IMR-90 (cell line): ENCODE measurements at regions not wholly inside any gene's neighbourhood (a gene's known extent, or its start where the extent isn't known, plus 50 kb on each side); places are given as distances from the start of the nearest gene placed in this dataset.

Experiments used
- ATAC-seq: fragments of 200-7000 bp; cut with Tn5 transposase; 2 replicates; pipeline ENCODE4 v1.9.1; 2020; ENCODE audit warnings: low read depth, mild to moderate bottlenecking, moderate library complexity
- BruUV-seq: library from RNA; stranded (reverse); fragments of 400-500 nt; replicated peaks from 2 replicates; lab custom pipeline; 2021; lab: Mats Ljungman, UMichigan
- CTCF ChIA-PET: fragments of 300-600 bp; formaldehyde crosslinking; extraction: SDS; loops from one replicate; lab custom pipeline; 2021; ENCODE audit warnings: antibody characterized with exemption; lab: Yijun Ruan, JAX
- POLR2A ChIA-PET: fragments of 300-600 bp; sonication (Branson Sonifier 250); formaldehyde crosslinking; loops from one replicate; lab custom pipeline; 2022; ENCODE audit warnings: antibody characterized with exemption; ENCODE audit not compliant: unreplicated experiment; lab: Charles Lee
- DNase-seq: peaks from one replicate; pipeline ENCODE4 v3.0.0; 2013
- H2AFZ ChIP-seq: replicated peaks from 2 replicates; pipeline ENCODE3; 2013; ENCODE audit warnings: low read length, mild to moderate bottlenecking; ENCODE audit not compliant: poor library complexity
- H2AK5ac ChIP-seq: 2 replicates; pipeline ENCODE4 v1.6.1; 2013; ENCODE audit warnings: low read depth, low read length, inconsistent platforms
- H2AK9ac ChIP-seq: replicated peaks from 2 replicates; pipeline ENCODE3; 2013; ENCODE audit warnings: mild to moderate bottlenecking, low read depth, low read length, moderate library complexity; ENCODE audit not compliant: poor library complexity
- H2BK120ac ChIP-seq: 2 replicates; pipeline ENCODE4 v1.6.1; 2013; ENCODE audit warnings: low read depth, low read length, inconsistent platforms
- H2BK15ac ChIP-seq: 3 replicates; pipeline ENCODE4 v1.6.1; 2013; ENCODE audit warnings: low read depth, low read length, inconsistent platforms
- H2BK20ac ChIP-seq: 2 replicates; pipeline ENCODE4 v1.6.1; 2013; ENCODE audit warnings: low read depth, mild to moderate bottlenecking, inconsistent platforms, low read length, moderate library complexity
- H2BK5ac ChIP-seq: 2 replicates; pipeline ENCODE4 v1.6.1; 2013; ENCODE audit warnings: mild to moderate bottlenecking, low read depth, low read length, inconsistent platforms; ENCODE audit not compliant: poor library complexity, severe bottlenecking
- H3K14ac ChIP-seq: replicated peaks from 2 replicates; pipeline ENCODE4 v1.6.1; 2013; ENCODE audit warnings: low read depth, low read length, inconsistent platforms
- H3K18ac ChIP-seq: 2 replicates; pipeline ENCODE4 v1.6.1; 2013; ENCODE audit warnings: low read depth, low read length, control low read depth
- H3K23ac ChIP-seq: 2 replicates; pipeline ENCODE4 v1.6.1; 2013; ENCODE audit warnings: low read depth, low read length, inconsistent platforms
- H3K27ac ChIP-seq: 2 replicates; pipeline ENCODE4 v1.5.1; 2013; ENCODE audit warnings: mild to moderate bottlenecking, control low read depth, low read length; ENCODE audit not compliant: insufficient read depth
- H3K27me3 ChIP-seq: 2 replicates; pipeline ENCODE4 v1.6.1; 2013; ENCODE audit warnings: low read length; ENCODE audit not compliant: control insufficient read depth, insufficient read depth
- H3K36me3 ChIP-seq: 2 replicates; pipeline ENCODE4 v1.6.1; 2013; ENCODE audit warnings: low read length, mixed read lengths; ENCODE audit not compliant: control insufficient read depth, insufficient read depth
- H3K4ac ChIP-seq: 2 replicates; pipeline ENCODE4 v1.6.1; 2013; ENCODE audit warnings: low read depth, low read length, inconsistent platforms
- H3K4me1 ChIP-seq: 2 replicates; pipeline ENCODE4 v1.6.1; 2013; ENCODE audit warnings: low read length, mixed read lengths; ENCODE audit not compliant: control insufficient read depth, insufficient read depth
- H3K4me2 ChIP-seq: 2 replicates; pipeline ENCODE4 v1.6.1; 2013; ENCODE audit warnings: low read depth, mild to moderate bottlenecking, control low read depth, low read length, moderate library complexity
- H3K4me3 ChIP-seq: 2 replicates; pipeline ENCODE4 v1.5.1; 2013; ENCODE audit warnings: low read depth, mild to moderate bottlenecking, control low read depth, low read length, moderate library complexity; ENCODE audit not compliant: insufficient read depth
- H3K56ac ChIP-seq: 2 replicates; pipeline ENCODE4 v1.6.1; 2013; ENCODE audit warnings: low read length, inconsistent platforms; ENCODE audit not compliant: insufficient read depth; ENCODE audit errors: extremely low read depth
- H3K79me1 ChIP-seq, 2 experiments: 2 replicates each; pipeline ENCODE4 v1.6.1; 2013; ENCODE audit warnings: low read length in 2 of 2, inconsistent platforms in 1 of 2, low read depth in 1 of 2
- H3K9ac ChIP-seq: 2 replicates; pipeline ENCODE4 v1.6.1; 2013; ENCODE audit warnings: low read depth, low read length, control low read depth
- H3K9me1 ChIP-seq: 2 replicates; pipeline ENCODE4 v1.6.1; 2013; ENCODE audit warnings: low read length, inconsistent platforms; ENCODE audit not compliant: insufficient read depth
- H3K9me3 ChIP-seq: 2 replicates; pipeline ENCODE4 v1.6.1; 2013; ENCODE audit warnings: low read length; ENCODE audit not compliant: control insufficient read depth, insufficient read depth
- H4K20me1 ChIP-seq: 2 replicates; pipeline ENCODE4 v1.6.1; 2013; ENCODE audit warnings: low read length, inconsistent platforms; ENCODE audit not compliant: insufficient read depth
- H4K5ac ChIP-seq: 2 replicates; pipeline ENCODE4 v1.6.1; 2013; ENCODE audit warnings: mild to moderate bottlenecking, low read depth, low read length, control low read depth
- H4K8ac ChIP-seq, 2 experiments: 2 replicates each; pipeline ENCODE4 v1.6.1; 2013; ENCODE audit warnings: low read depth in 2 of 2, low read length in 2 of 2, control low read depth in 1 of 2, inconsistent platforms in 1 of 2
- H4K91ac ChIP-seq: 2 replicates; pipeline ENCODE4 v1.6.1; 2013; ENCODE audit warnings: low read depth, low read length, inconsistent platforms; ENCODE audit not compliant: insufficient read depth
- BHLHE40 ChIP-seq: fragments of 150-350 bp; IDR thresholded peaks from 2 replicates; pipeline ENCODE4 v1.6.1; 2016; ENCODE audit warnings: mild to moderate bottlenecking, low read depth, low read length
- CEBPB ChIP-seq: IDR thresholded peaks from 2 replicates; pipeline ENCODE4 v1.6.1; 2012; ENCODE audit warnings: low read depth, low read length, improper control_type of control experiment
- CHD1 ChIP-seq: IDR thresholded peaks from 2 replicates; pipeline ENCODE4 v1.6.1; 2012; ENCODE audit warnings: low read depth, low read length, improper control_type of control experiment
- FOS ChIP-seq: fragments of 150-350 bp; IDR thresholded peaks from 2 replicates; pipeline ENCODE4 v1.6.1; 2016; ENCODE audit warnings: low read depth, low read length
- MAFK ChIP-seq: IDR thresholded peaks from 2 replicates; pipeline ENCODE4 v1.6.1; 2012; ENCODE audit warnings: low read depth, low read length, improper control_type of control experiment
- MAZ ChIP-seq: IDR thresholded peaks from 2 replicates; pipeline ENCODE4 v1.6.1; 2012; ENCODE audit warnings: low read depth, mild to moderate bottlenecking, low read length, improper control_type of control experiment, moderate library complexity, borderline replicate concordance
- MXI1 ChIP-seq: IDR thresholded peaks from 2 replicates; pipeline ENCODE4 v1.6.1; 2012; ENCODE audit warnings: low read depth, mild to moderate bottlenecking, low read length, moderate library complexity, borderline replicate concordance
- NFE2L2 ChIP-seq: fragments of 150-350 bp; IDR thresholded peaks from 2 replicates; pipeline ENCODE4 v1.6.1; 2016; ENCODE audit warnings: low read depth, mild to moderate bottlenecking, low read length
- POLR2A ChIP-seq: IDR thresholded peaks from 2 replicates; pipeline ENCODE4 v1.6.1; 2012; ENCODE audit warnings: mild to moderate bottlenecking, low read depth, low read length
- RAD21 ChIP-seq: IDR thresholded peaks from 2 replicates; pipeline ENCODE4 v1.6.1; 2012; ENCODE audit warnings: low read length, improper control_type of control experiment
- RCOR1 ChIP-seq: IDR thresholded peaks from 2 replicates; pipeline ENCODE4 v1.6.1; 2012; ENCODE audit warnings: mild to moderate bottlenecking, low read length, improper control_type of control experiment; ENCODE audit not compliant: insufficient replicate concordance
- RFX5 ChIP-seq: IDR thresholded peaks from 2 replicates; pipeline ENCODE4 v1.8.0; 2012; ENCODE audit warnings: low read depth, mild to moderate bottlenecking, low read length, moderate library complexity
- SMC3 ChIP-seq: fragments of 150-350 bp; IDR thresholded peaks from 2 replicates; pipeline ENCODE4 v1.6.1; 2016; ENCODE audit warnings: low read depth, mild to moderate bottlenecking, antibody characterized with exemption, low read length, moderate library complexity
- WGBS, 2 experiments: methylation state at CpG; one replicate each; pipeline versions ENCODE4 v1.1.5 to v1.1.7; 2013; ENCODE audit warnings: missing lambda C conversion rate in 2 of 2; ENCODE audit not compliant: insufficient read length in 1 of 2; ENCODE audit errors: extremely low coverage in 2 of 2; 5-methylcytosine and 5-hydroxymethylcytosine counted together
- dilution Hi-C: fragments of 300-500 bp; cut with HindIII; formaldehyde crosslinking; loops from one replicate; pipeline ENCODE4 v1.14.3; 2018; ENCODE audit warnings: low sequenced_read_pairs; ENCODE audit not compliant: unreplicated experiment
- in situ Hi-C: fragments of 300-500 bp; cut with MboI; formaldehyde crosslinking; loops from 3 replicates; pipeline ENCODE4 v1.14.3; 2019; ENCODE audit warnings: low sequenced_read_pairs, inconsistent platforms, mixed read lengths
- intact Hi-C: fragments of 100-400 bp; cut with micrococcal nuclease; formaldehyde crosslinking; loops from 2 replicates; pipeline ENCODE4 v1.10.0; 2022
- TF ChIP-seq, protein P1 (sequence below): conservative IDR thresholded peaks from 2 replicates; pipeline ENCODE4 v1.5.1; 2012; ENCODE audit warnings: mild to moderate bottlenecking, low read depth, low read length, improper control_type of control experiment
- TF ChIP-seq, protein P2 (sequence below): fragments of 150-350 bp; IDR thresholded peaks from 2 replicates; pipeline ENCODE4 v1.6.1; 2016; ENCODE audit warnings: low read depth, mild to moderate bottlenecking, low read length, moderate library complexity, borderline replicate concordance
- TF ChIP-seq, protein P3 (sequence below): fragments of 150-350 bp; IDR thresholded peaks from 2 replicates; pipeline ENCODE4 v1.6.1; 2017; ENCODE audit warnings: mild to moderate bottlenecking, antibody characterized with exemption, low read length, low read depth

DNA sequence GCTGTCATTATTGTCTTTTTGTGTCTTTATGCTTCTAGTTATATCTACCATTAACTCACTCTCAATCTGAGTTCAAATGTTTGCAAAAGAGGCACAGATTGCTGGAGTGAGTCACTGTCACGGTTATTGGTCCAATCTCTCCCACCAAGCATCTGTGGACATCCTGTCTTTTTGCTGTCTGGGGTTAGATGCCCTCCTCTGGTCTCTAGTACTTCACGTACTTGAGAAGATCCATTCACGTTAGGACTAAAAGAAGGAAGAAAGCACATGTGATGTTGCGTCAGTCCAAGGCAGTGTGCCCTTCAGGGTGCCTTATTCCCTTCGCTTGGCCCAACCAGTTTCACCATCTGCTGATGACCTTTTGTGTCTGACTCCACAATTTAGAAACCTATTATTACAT, 72.3 kb upstream of the STXBP6 start:
- no peak overlapping the region for H3K4me2 ChIP-seq

More for the DNA sequence above, 72.3 kb upstream of the STXBP6 start:
- H2AK9ac ChIP-seq, result no peak overlapping the region
- H2BK20ac ChIP-seq, result peak overlapping the region; percentile 69; the same call in 1 of the 2 replicates
- H3K14ac ChIP-seq, result peak overlapping the region; percentile 38; the same call in 1 of the 2 replicates
- no CpG with 5 or more reads among the region's 5 CpGs for WGBS, 2 experiments
- dilution Hi-C loops, result no loop called here
- no peak overlapping the region for H3K9ac ChIP-seq
- peak overlapping the region; percentile 68; the same call in 1 of the 2 replicates for H2AK5ac ChIP-seq
- H3K56ac ChIP-seq, result no peak overlapping the region
- no peaks in the 10 kb centered on the region for H3K9me3 ChIP-seq
- H4K20me1 ChIP-seq, result no peaks in the 10 kb centered on the region
- BruUV-seq, result no TSS peak
- no peaks in the 10 kb centered on the region for H3K27me3 ChIP-seq
- peak overlapping the region; percentile 22 to 75; a peak in 3 of 4 replicates for H4K8ac ChIP-seq
- peaks cover 7% of the 10 kb centered on the region for H3K4me1 ChIP-seq
- H3K4ac ChIP-seq, result peak overlapping the region; percentile 64
- DNase-seq (no peak), ATAC-seq (peak; percentile 30)
- H3K36me3 ChIP-seq, result no peaks in the 10 kb centered on the region
- POLR2A ChIA-PET, result interaction anchor here (0.5 kb wide), 1 partner anchor 158 kb away, joined by 3 read pairs; no protein-coding TSS in a partner anchor
- in situ Hi-C loops, result loop anchor here (5.0 kb wide), 1 partner anchor 75 kb away; no protein-coding TSS in a partner anchor
- H3K23ac ChIP-seq, result no peak overlapping the region
- peak overlapping the region; percentile 46 for H3K18ac ChIP-seq
- H2AFZ ChIP-seq, result no peak overlapping the region
- CTCF ChIA-PET, result no interaction called here
- peak overlapping the region; percentile 11 for H4K5ac ChIP-seq
- peak overlapping the region; percentile 34; the same call in 1 of the 2 replicates for H4K91ac ChIP-seq
- intact Hi-C loops, result no loop called here
- no peaks in the 10 kb centered on the region for H3K79me1 ChIP-seq
- peak overlapping the region; percentile 2; the same call in 2 of the 3 replicates for H2BK15ac ChIP-seq
- peak overlapping the region; percentile 57; the same call in 1 of the 2 replicates for H3K27ac ChIP-seq
- H2BK5ac ChIP-seq, result peak overlapping the region; percentile 61
- H3K4me3 ChIP-seq, result no peak overlapping the region
- H3K9me1 ChIP-seq, result no peaks in the 10 kb centered on the region
- TF ChIP-seq MXI1, result no peak
- TF ChIP-seq, protein P1, sequence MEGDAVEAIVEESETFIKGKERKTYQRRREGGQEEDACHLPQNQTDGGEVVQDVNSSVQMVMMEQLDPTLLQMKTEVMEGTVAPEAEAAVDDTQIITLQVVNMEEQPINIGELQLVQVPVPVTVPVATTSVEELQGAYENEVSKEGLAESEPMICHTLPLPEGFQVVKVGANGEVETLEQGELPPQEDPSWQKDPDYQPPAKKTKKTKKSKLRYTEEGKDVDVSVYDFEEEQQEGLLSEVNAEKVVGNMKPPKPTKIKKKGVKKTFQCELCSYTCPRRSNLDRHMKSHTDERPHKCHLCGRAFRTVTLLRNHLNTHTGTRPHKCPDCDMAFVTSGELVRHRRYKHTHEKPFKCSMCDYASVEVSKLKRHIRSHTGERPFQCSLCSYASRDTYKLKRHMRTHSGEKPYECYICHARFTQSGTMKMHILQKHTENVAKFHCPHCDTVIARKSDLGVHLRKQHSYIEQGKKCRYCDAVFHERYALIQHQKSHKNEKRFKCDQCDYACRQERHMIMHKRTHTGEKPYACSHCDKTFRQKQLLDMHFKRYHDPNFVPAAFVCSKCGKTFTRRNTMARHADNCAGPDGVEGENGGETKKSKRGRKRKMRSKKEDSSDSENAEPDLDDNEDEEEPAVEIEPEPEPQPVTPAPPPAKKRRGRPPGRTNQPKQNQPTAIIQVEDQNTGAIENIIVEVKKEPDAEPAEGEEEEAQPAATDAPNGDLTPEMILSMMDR, result no peak
- TF ChIP-seq NFE2L2, result no peak
- no peak for TF ChIP-seq BHLHE40
- no peak for TF ChIP-seq POLR2A
- no peak for TF ChIP-seq SMC3
- TF ChIP-seq CHD1, result no peak
- TF ChIP-seq CEBPB, result no peak
- TF ChIP-seq FOS, result no peak
- TF ChIP-seq RFX5, result no peak
- TF ChIP-seq MAFK, result no peak
- TF ChIP-seq, protein P2, sequence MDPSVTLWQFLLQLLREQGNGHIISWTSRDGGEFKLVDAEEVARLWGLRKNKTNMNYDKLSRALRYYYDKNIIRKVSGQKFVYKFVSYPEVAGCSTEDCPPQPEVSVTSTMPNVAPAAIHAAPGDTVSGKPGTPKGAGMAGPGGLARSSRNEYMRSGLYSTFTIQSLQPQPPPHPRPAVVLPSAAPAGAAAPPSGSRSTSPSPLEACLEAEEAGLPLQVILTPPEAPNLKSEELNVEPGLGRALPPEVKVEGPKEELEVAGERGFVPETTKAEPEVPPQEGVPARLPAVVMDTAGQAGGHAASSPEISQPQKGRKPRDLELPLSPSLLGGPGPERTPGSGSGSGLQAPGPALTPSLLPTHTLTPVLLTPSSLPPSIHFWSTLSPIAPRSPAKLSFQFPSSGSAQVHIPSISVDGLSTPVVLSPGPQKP, result no peak
- TF ChIP-seq MAZ, result no peak
- no peak for TF ChIP-seq RCOR1
- TF ChIP-seq, protein P3, sequence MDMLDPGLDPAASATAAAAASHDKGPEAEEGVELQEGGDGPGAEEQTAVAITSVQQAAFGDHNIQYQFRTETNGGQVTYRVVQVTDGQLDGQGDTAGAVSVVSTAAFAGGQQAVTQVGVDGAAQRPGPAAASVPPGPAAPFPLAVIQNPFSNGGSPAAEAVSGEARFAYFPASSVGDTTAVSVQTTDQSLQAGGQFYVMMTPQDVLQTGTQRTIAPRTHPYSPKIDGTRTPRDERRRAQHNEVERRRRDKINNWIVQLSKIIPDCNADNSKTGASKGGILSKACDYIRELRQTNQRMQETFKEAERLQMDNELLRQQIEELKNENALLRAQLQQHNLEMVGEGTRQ, result no peak
- TF ChIP-seq RAD21, result no peak
- peak overlapping the region; percentile 80 for H2BK120ac ChIP-seq
